Lung (tissue), 11 donors: ENCODE measurements at regions not wholly inside any gene's neighbourhood (a gene's known extent, or its start where the extent isn't known, plus 50 kb on each side); places are given as distances from the start of the nearest gene placed in this dataset.

Source experiments
- ATAC-seq: fragments of 200-7000 bp; cut with Tn5 transposase; one replicate; pipeline ENCODE4 v1.9.1; 2020; ENCODE audit warnings: moderate number of reproducible peaks; ENCODE audit not compliant: insufficient read depth, low FRiP score
- DNase-seq, 3 donors: peaks; one replicate each; pipeline ENCODE4 v3.0.0-alpha.2; 2013 to 2017
- H3K27ac ChIP-seq, 2 donors: one replicate each; pipeline ENCODE4 v1.5.1; 2013; ENCODE audit warnings: mild to moderate bottlenecking in 2 of 2, moderate library complexity in 2 of 2, control low read depth in 1 of 2, inconsistent platforms in 1 of 2, low read depth in 1 of 2, low read length in 1 of 2
- H3K27me3 ChIP-seq, 3 donors: one replicate each; pipeline ENCODE4 v1.5.1; 2013; ENCODE audit warnings: low read length in 2 of 3; ENCODE audit not compliant: control insufficient read depth in 3 of 3, insufficient read depth in 3 of 3
- H3K36me3 ChIP-seq, 4 donors: one replicate each; pipeline ENCODE4 v1.5.1; 2013; ENCODE audit warnings: low read length in 4 of 4, mild to moderate bottlenecking in 1 of 4, moderate library complexity in 1 of 4; ENCODE audit not compliant: control insufficient read depth in 4 of 4, insufficient read depth in 4 of 4
- H3K4me1 ChIP-seq, 5 donors: one replicate each; pipeline ENCODE4 v1.5.1; 2013; ENCODE audit warnings: low read length in 5 of 5, mild to moderate bottlenecking in 2 of 5, moderate library complexity in 1 of 5; ENCODE audit not compliant: control insufficient read depth in 5 of 5, insufficient read depth in 5 of 5
- H3K4me3 ChIP-seq: one replicate; pipeline ENCODE4 v1.5.1; 2013; ENCODE audit warnings: mild to moderate bottlenecking, control low read depth, moderate library complexity
- H3K9ac ChIP-seq, 2 donors: one replicate each; pipeline ENCODE4 v1.5.1; 2013; ENCODE audit warnings: low read length in 2 of 2, control low read depth in 1 of 2; ENCODE audit not compliant: insufficient read depth in 1 of 2
- H3K9me3 ChIP-seq, 4 donors: one replicate each; pipeline ENCODE4 v1.5.1; 2013; ENCODE audit warnings: low read length in 3 of 4, mild to moderate bottlenecking in 1 of 4, moderate library complexity in 1 of 4; ENCODE audit not compliant: control insufficient read depth in 4 of 4, insufficient read depth in 3 of 4
- WGBS, 2 donors: extraction: QIAGEN DNeasy Blood & Tissue Kit; methylation state at CpG; one replicate each; pipeline ENCODE4 v1.1.7; 2013; 5-methylcytosine and 5-hydroxymethylcytosine counted together
- TF ChIP-seq, protein P1 (sequence below): IDR thresholded peaks from 2 replicates; pipeline ENCODE4 v1.5.1; 2012; ENCODE audit warnings: mild to moderate bottlenecking; ENCODE audit errors: control extremely low read depth, extremely low read depth
- donor health status: control.
- donor health status: control.
- donor health status: Bipolar disorder and iron deficiency.
- donor health status: healthy.
- donor health status: DM: yes; HTN: yes; CAD: no.

DNA sequence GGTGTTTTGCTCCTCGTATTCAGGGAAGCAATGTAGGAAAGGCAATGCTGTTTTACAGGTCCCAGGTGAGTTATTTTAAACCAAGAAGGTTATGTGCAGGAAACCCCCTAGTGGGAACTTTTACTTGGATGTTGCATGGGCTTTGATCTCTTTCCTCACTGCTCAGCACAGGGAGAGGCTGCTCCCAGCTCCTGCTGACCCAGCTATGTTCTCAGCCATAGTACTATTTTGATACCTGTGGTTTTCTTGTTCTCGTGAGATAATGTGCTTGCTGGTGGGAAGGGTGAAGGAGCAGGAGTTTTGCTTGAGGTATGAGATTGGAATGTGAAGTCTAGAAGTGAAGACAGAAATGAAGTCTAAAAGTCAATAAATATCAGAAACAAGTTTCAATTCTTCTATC, 265.6 kb upstream of the FBXL7 start:
- 40 to 66% methylated on average over 2 of the region's 2 CpGs for WGBS, 2 donors
- Histone ChIP-seq H3K36me3 (no peaks in the 10 kb centered on the region), H3K4me1 (peaks cover 0 to 2% (median 0%) of the 10 kb centered on the region in 5 donors), H3K27me3 (no peaks in the 10 kb centered on the region), H3K9me3 (no peaks in the 10 kb centered on the region), H3K4me3 (no peak overlapping the region), H3K9ac (no peak overlapping the region), H3K27ac (no peak overlapping the region)
- ATAC-seq (no peak), DNase-seq (no peak)
- TF ChIP-seq, protein P1, sequence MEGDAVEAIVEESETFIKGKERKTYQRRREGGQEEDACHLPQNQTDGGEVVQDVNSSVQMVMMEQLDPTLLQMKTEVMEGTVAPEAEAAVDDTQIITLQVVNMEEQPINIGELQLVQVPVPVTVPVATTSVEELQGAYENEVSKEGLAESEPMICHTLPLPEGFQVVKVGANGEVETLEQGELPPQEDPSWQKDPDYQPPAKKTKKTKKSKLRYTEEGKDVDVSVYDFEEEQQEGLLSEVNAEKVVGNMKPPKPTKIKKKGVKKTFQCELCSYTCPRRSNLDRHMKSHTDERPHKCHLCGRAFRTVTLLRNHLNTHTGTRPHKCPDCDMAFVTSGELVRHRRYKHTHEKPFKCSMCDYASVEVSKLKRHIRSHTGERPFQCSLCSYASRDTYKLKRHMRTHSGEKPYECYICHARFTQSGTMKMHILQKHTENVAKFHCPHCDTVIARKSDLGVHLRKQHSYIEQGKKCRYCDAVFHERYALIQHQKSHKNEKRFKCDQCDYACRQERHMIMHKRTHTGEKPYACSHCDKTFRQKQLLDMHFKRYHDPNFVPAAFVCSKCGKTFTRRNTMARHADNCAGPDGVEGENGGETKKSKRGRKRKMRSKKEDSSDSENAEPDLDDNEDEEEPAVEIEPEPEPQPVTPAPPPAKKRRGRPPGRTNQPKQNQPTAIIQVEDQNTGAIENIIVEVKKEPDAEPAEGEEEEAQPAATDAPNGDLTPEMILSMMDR = no peak

DNA sequence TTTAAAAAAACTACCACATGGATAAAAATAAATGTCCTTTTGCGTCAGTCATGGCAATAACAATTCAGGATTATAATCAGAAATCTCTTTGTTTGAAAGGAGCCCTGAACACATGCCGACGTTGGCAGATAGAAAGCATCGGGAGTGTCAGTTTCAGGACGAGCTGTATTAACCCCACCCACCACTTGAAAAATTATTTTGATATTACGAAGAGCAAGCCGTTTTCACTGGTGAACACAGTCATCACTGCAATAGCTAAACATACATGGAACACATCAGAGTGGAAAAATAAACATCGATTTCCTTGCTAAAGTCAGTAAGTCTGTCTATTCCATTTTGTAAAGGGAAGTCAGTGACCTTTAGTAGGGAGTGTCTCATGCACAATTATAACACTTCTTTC, 266.4 kb upstream of the FBXL7 start:
- peak in 1 of 3 donors; percentile 13 for DNase-seq

DNA sequence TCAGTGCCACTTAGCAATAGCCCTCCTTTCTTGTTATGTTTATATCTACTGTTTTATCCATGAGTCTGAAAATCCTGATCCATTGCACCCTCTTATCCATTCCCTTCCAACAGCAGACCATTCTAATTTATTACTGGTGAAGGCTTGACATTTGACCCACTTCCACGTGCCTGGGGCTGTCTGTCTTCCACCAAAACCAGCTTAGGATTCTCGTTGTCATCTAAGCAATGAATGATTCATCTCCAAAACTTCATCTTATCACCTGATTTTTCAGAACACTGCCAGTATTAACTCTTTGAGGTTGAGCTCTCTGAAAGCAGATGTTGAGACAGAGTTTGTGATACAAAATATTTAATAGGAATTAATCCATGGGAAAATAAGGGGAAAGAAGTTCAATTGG, 277.8 kb upstream of the FBXL7 start:
- Histone ChIP-seq H3K27ac (no peak overlapping the region), H3K9ac (no peak overlapping the region), H3K27me3 (no peaks in the 10 kb centered on the region), H3K4me1 (no peaks in the 10 kb centered on the region), H3K9me3 (no peaks in the 10 kb centered on the region), H3K36me3 (no peaks in the 10 kb centered on the region), H3K4me3 (no peak overlapping the region)
- 41 to 56% methylated on average over 2 of the region's 2 CpGs for WGBS, 2 donors
- ATAC-seq (no peak), DNase-seq (no peak)
- TF ChIP-seq, protein P1 = no peak

More for the DNA sequence above, 266.4 kb upstream of the FBXL7 start:
- H3K4me1 ChIP-seq = peaks cover 0 to 2% (median 0%) of the 10 kb centered on the region in 5 donors
- H3K36me3 ChIP-seq = no peaks in the 10 kb centered on the region
- TF ChIP-seq, protein P1 = no peak
- H3K27me3 ChIP-seq = no peaks in the 10 kb centered on the region
- ATAC-seq = no peak
- H3K9me3 ChIP-seq = no peaks in the 10 kb centered on the region
- H3K4me3 ChIP-seq = no peak overlapping the region
- H3K9ac ChIP-seq = no peak overlapping the region
- no peak overlapping the region for H3K27ac ChIP-seq
- 55 to 62% methylated on average over 8 of the region's 8 CpGs for WGBS, 2 donors

DNA sequence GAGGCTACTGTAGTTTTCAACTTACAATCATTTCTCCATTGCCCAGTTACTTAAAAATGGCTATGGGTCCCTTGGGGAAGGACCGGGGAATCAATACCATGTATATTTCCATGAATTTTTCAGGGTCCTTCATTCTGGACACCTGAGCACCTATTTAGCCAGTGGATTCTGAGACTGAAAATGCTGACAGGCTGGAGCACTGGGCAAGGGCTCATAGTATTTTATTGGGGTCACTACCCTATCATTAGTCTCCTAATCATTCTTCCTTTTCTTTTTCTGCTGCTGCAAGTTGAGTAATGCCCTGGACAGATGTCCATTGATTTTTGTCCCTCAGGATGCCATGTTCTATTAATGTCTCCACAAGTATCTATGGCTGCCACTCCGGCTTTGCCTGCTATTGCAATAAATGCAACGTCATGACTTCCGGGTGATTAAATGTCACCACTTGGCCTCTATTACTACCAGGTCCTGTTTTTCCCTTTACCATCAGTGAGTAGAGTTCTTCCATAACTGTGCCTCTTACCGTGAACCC, 279.3 kb upstream of the FBXL7 start:
- Histone ChIP-seq H3K27me3 (no peaks in the 10 kb centered on the region), H3K27ac (no peak overlapping the region), H3K4me3 (no peak overlapping the region), H3K9ac (no peak overlapping the region), H3K4me1 (no peaks in the 10 kb centered on the region), H3K36me3 (no peaks in the 10 kb centered on the region), H3K9me3 (no peaks in the 10 kb centered on the region)
- TF ChIP-seq, protein P1 = no peak
- no peak for DNase-seq
- 94 to 95% methylated on average over 5 of the region's 5 CpGs for WGBS, 2 donors
- ATAC-seq = no peak
